ENCODE measurements at regions not wholly inside any gene's neighbourhood (a gene's known extent, or its start where the extent isn't known, plus 50 kb on each side); places are given as distances from the start of the nearest gene placed in this dataset.

- TF ChIP-seq PRDM10 (tag by site-specific recombination; IDR thresholded peaks at IDR 0.05) (no peak), ZNF202 (tag by site-specific recombination; IDR thresholded peaks at IDR 0.05; ENCODE audit: borderline replicate concordance) (no peak), ZNF561 (tag by site-specific recombination; IDR thresholded peaks at IDR 0.05; ENCODE audit: borderline replicate concordance) (no peak), ZNF692 (tag by site-specific recombination; IDR thresholded peaks at IDR 0.05) (no peak), SP7 (tag by site-specific recombination; IDR thresholded peaks at IDR 0.05) (no peak), ZFP37 (tag by site-specific recombination; IDR thresholded peaks at IDR 0.05) (no peak), ZBTB10 (tag by site-specific recombination; IDR thresholded peaks at IDR 0.05) (no peak), ZNF394 (tag by site-specific recombination; IDR thresholded peaks at IDR 0.05; ENCODE audit: borderline replicate concordance) (no peak)
Measured at GRCh38 chr14:84399296-84399910, 1130.5 kb upstream of the FLRT2 start (continued).

- Histone ChIP-seq H3K27ac (ENCODE audit: extremely low read depth, low read depth, low read length) (no peak overlapping the region), H3K4me3 (ENCODE audit: low read depth, low read length) (no peak overlapping the region), H3K9me3 (ENCODE audit: control insufficient read depth, insufficient read depth, low read depth, low read length) (no peaks in the 10 kb centered on the region), H3K36me3 (ENCODE audit: control insufficient read depth in 2 of 2, insufficient read depth in 1 of 2, low read length in 2 of 2) (no peaks in the 10 kb centered on the region), H3K4me1 (ENCODE audit: control insufficient read depth, insufficient read depth, low read length) (no peaks in the 10 kb centered on the region)
- CTCF ChIA-PET = no interaction called here
- TF ChIP-seq KLF9 (tag by site-specific recombination; IDR thresholded peaks at IDR 0.05; ENCODE audit: low read depth) (no peak), ZNF521 (tag by site-specific recombination; IDR thresholded peaks at IDR 0.05) (no peak), PBX3 (CRISPR knock-in tag; IDR thresholded peaks at IDR 0.05) (no peak), ZNF274 (IDR thresholded peaks at IDR 0.05; ENCODE audit: low read length) (no peak), ZNF274 (tag by site-specific recombination; IDR thresholded peaks at IDR 0.05; ENCODE audit: borderline replicate concordance) (no peak), ZNF776 (tag by site-specific recombination; IDR thresholded peaks at IDR 0.05; ENCODE audit: borderline replicate concordance) (no peak), ZNF24 (tag by site-specific recombination; IDR thresholded peaks at IDR 0.05) (no peak), ZNF23 (tag by site-specific recombination; IDR thresholded peaks at IDR 0.05; ENCODE audit: borderline replicate concordance) (no peak), YY2 (tag by site-specific recombination; IDR thresholded peaks at IDR 0.05) (no peak), ZNF791 (tag by site-specific recombination; IDR thresholded peaks at IDR 0.05) (no peak), HOXC10 (CRISPR knock-in tag; IDR thresholded peaks at IDR 0.05) (no peak), HOXA7 (CRISPR knock-in tag; IDR thresholded peaks at IDR 0.05; ENCODE audit: borderline replicate concordance) (no peak), ZNF175 (tag by site-specific recombination; IDR thresholded peaks at IDR 0.05) (no peak), SCRT2 (tag by site-specific recombination; IDR thresholded peaks at IDR 0.05) (no peak), GLI2 (tag by site-specific recombination; IDR thresholded peaks at IDR 0.05; ENCODE audit: borderline replicate concordance, low read depth) (no peak), ZNF560 (tag by site-specific recombination; IDR thresholded peaks at IDR 0.05; ENCODE audit: borderline replicate concordance) (no peak), ZNF488 (tag by site-specific recombination; IDR thresholded peaks at IDR 0.05) (no peak)
- POLR2A ChIA-PET = no interaction called here
Measured at GRCh38 chr14:84401631-84402030, 1128.3 kb upstream of the FLRT2 start.
